Fibroblast of lung (primary cell): ENCODE measurements at regions not wholly inside any gene's neighbourhood (a gene's known extent, or its start where the extent isn't known, plus 50 kb on each side); places are given as distances from the start of the nearest gene placed in this dataset.
A peak's percentile ranks its signal among the peaks of the same experiment; 100 is the strongest.

Experiments
- DNase-seq, 2 donors: peaks; one replicate each; pipeline versions ENCODE4 v3.0.0 to v3.0.0-alpha.2; 2010; ENCODE audit warnings: low read depth in 2 of 2
- H2AFZ ChIP-seq: 2 replicates; pipeline ENCODE4 v1.5.1; 2012; ENCODE audit warnings: low read length, control low read depth, inconsistent platforms
- H3K27ac ChIP-seq: 2 replicates; pipeline ENCODE4 v1.5.1; 2011; ENCODE audit warnings: low read length, control low read depth; ENCODE audit not compliant: insufficient read depth
- H3K27me3 ChIP-seq: 2 replicates; pipeline ENCODE4 v1.5.1; 2011; ENCODE audit warnings: mild to moderate bottlenecking, low read length; ENCODE audit not compliant: control insufficient read depth, insufficient read depth
- H3K36me3 ChIP-seq: 2 replicates; pipeline ENCODE4 v1.5.1; 2011; ENCODE audit warnings: low read length; ENCODE audit not compliant: control insufficient read depth, insufficient read depth
- H3K4me1 ChIP-seq: 2 replicates; pipeline ENCODE4 v1.5.1; 2011; ENCODE audit warnings: low read length; ENCODE audit not compliant: control insufficient read depth, insufficient read depth; ENCODE audit errors: extremely low read depth
- H3K4me2 ChIP-seq: 2 replicates; pipeline ENCODE4 v1.5.1; 2011; ENCODE audit warnings: low read length, control low read depth; ENCODE audit not compliant: insufficient read depth; ENCODE audit errors: extremely low read depth
- H3K4me3 ChIP-seq, 4 experiments: fragments of 200-600 bp in 1 of 4; sonication (generic) in 1 of 4; replicated peaks in 1 of 4; 2 replicates each; pipeline ENCODE4 v1.5.1; 2011 to 2016; ENCODE audit warnings: low read length in 4 of 4, low read depth in 3 of 4, mild to moderate bottlenecking in 3 of 4, control low read depth in 2 of 4, inconsistent platforms in 1 of 4, mixed read lengths in 1 of 4; ENCODE audit not compliant: insufficient read depth in 1 of 4; ENCODE audit errors: control extremely low read depth in 1 of 4
- H3K79me2 ChIP-seq: 2 replicates; pipeline ENCODE4 v1.5.1; 2012; ENCODE audit warnings: mild to moderate bottlenecking, low read length, inconsistent platforms; ENCODE audit not compliant: control insufficient read depth, insufficient read depth
- H3K9ac ChIP-seq: 2 replicates; pipeline ENCODE4 v1.5.1; 2011; ENCODE audit warnings: mild to moderate bottlenecking, low read length, control low read depth; ENCODE audit not compliant: insufficient read depth
- H3K9me3 ChIP-seq: 2 replicates; pipeline ENCODE4 v1.5.1; 2012; ENCODE audit warnings: low read depth, low read length; ENCODE audit not compliant: control insufficient read depth, insufficient read depth
- H4K20me1 ChIP-seq: 2 replicates; pipeline ENCODE4 v1.5.1; 2011; ENCODE audit warnings: low read length; ENCODE audit not compliant: control insufficient read depth, insufficient read depth; ENCODE audit errors: extremely low read depth
- EZH2 ChIP-seq: IDR thresholded peaks from 2 replicates; pipeline ENCODE4 v1.5.1; 2012; ENCODE audit warnings: low read length, control low read depth, mild to moderate bottlenecking; ENCODE audit errors: missing control alignments
- TF ChIP-seq, protein P1 (sequence below), 2 donors: IDR thresholded peaks in 1 of 2; conservative IDR thresholded peaks in 1 of 2; 1 replicate in 1 of 2; 2 replicates in 1 of 2; pipeline ENCODE4 v1.5.1; 2011 to 2012; ENCODE audit warnings: low read length in 2 of 2, control low read depth in 1 of 2, inconsistent platforms in 1 of 2, low read depth in 1 of 2, mild to moderate bottlenecking in 1 of 2

- H3K4me2 ChIP-seq = no peak overlapping the region
- no peaks in the 10 kb centered on the region for H3K36me3 ChIP-seq
- no peak overlapping the region for H3K9ac ChIP-seq
- H3K4me3 ChIP-seq = no peak overlapping the region
- no peak for DNase-seq
- TF ChIP-seq, protein P1, sequence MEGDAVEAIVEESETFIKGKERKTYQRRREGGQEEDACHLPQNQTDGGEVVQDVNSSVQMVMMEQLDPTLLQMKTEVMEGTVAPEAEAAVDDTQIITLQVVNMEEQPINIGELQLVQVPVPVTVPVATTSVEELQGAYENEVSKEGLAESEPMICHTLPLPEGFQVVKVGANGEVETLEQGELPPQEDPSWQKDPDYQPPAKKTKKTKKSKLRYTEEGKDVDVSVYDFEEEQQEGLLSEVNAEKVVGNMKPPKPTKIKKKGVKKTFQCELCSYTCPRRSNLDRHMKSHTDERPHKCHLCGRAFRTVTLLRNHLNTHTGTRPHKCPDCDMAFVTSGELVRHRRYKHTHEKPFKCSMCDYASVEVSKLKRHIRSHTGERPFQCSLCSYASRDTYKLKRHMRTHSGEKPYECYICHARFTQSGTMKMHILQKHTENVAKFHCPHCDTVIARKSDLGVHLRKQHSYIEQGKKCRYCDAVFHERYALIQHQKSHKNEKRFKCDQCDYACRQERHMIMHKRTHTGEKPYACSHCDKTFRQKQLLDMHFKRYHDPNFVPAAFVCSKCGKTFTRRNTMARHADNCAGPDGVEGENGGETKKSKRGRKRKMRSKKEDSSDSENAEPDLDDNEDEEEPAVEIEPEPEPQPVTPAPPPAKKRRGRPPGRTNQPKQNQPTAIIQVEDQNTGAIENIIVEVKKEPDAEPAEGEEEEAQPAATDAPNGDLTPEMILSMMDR (conservative IDR thresholded peaks at IDR 0.05 in 1 of 2, IDR thresholded peaks at IDR 0.05 in 1 of 2; ENCODE audit: low read depth in 1 of 2, low read length in 2 of 2) = no peak
- no peak for TF ChIP-seq EZH2
- no peak overlapping the region for H2AFZ ChIP-seq
- no peaks in the 10 kb centered on the region for H3K9me3 ChIP-seq
- no peaks in the 10 kb centered on the region for H3K79me2 ChIP-seq
- H4K20me1 ChIP-seq = no peaks in the 10 kb centered on the region
- H3K4me1 ChIP-seq = no peaks in the 10 kb centered on the region
- H3K27me3 ChIP-seq = no peaks in the 10 kb centered on the region
- no peak overlapping the region for H3K27ac ChIP-seq
Observed at GRCh38 chrX:121301356-121301755, 253.9 kb downstream of the GLUD2 start.

DNA sequence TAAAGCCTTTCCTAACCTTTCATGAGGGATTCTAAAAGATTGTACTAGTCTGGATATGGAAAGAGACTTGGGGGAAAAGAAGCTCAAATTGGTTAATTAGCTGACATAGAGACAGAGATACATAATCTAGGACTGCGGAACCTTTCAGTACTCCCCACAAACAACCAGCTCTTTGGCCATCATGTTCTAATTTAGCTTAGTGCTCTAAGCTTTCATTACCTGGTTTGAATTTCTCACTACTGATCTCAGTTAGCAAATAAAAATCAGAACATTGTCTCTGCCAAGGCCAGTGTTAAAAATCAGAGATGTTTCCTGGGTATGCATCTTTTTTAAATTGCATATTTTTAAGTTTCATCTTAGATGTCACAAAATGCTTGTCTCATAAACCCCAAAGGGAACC lies 254.4 kb downstream of the GLUD2 start:
- no peaks in the 10 kb centered on the region for H3K4me1 ChIP-seq
- no peak overlapping the region for H3K4me3 ChIP-seq
- H3K36me3 ChIP-seq = no peaks in the 10 kb centered on the region
- no peak overlapping the region for H2AFZ ChIP-seq
- no peaks in the 10 kb centered on the region for H4K20me1 ChIP-seq
- no peaks in the 10 kb centered on the region for H3K27me3 ChIP-seq
- TF ChIP-seq EZH2 = no peak
- TF ChIP-seq, protein P1 (conservative IDR thresholded peaks at IDR 0.05 in 1 of 2, IDR thresholded peaks at IDR 0.05 in 1 of 2; ENCODE audit: low read depth in 1 of 2, low read length in 2 of 2) = no peak
- no peaks in the 10 kb centered on the region for H3K79me2 ChIP-seq
- no peak for DNase-seq
- H3K9me3 ChIP-seq = no peaks in the 10 kb centered on the region
- no peak overlapping the region for H3K4me2 ChIP-seq
- H3K27ac ChIP-seq = no peak overlapping the region
- no peak overlapping the region for H3K9ac ChIP-seq

DNA sequence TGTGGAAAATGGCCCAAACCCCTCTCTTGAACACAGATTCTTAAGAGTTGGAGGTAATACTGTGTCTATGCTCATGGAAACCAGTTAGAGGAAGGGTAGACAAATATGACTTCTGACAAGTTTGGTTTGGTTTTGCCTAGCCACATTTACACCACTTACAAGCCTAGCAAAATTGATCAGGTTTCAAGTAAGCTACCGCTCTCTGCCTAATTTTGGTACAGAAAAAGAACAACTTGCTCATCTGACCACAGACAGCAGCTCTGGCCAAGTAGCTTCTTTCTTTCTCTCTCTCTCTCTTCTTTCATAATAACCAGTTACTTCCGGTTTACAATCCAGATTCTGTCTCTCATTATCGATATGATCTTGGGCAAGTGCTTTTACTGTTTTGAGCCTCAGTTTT lies 260.0 kb downstream of the GLUD2 start:
- no peak overlapping the region for H3K27ac ChIP-seq
- peak in 1 of 2 donors; percentile 35 for DNase-seq
- H3K4me1 ChIP-seq = no peaks in the 10 kb centered on the region
- no peaks in the 10 kb centered on the region for H3K27me3 ChIP-seq
- H3K36me3 ChIP-seq = no peaks in the 10 kb centered on the region
- no peaks in the 10 kb centered on the region for H4K20me1 ChIP-seq
- no peak for TF ChIP-seq EZH2
- TF ChIP-seq, protein P1 (conservative IDR thresholded peaks at IDR 0.05 in 1 of 2, IDR thresholded peaks at IDR 0.05 in 1 of 2; ENCODE audit: low read depth in 1 of 2, low read length in 2 of 2) = no peak
- H3K4me3 ChIP-seq = no peak overlapping the region
- H3K9ac ChIP-seq = no peak overlapping the region
- H3K4me2 ChIP-seq = no peak overlapping the region
- H3K79me2 ChIP-seq = no peaks in the 10 kb centered on the region
- no peak overlapping the region for H2AFZ ChIP-seq
- H3K9me3 ChIP-seq = no peaks in the 10 kb centered on the region
